ENCODE measurements at regions not wholly inside any gene's neighbourhood (a gene's known extent, or its start where the extent isn't known, plus 50 kb on each side); places are given as distances from the start of the nearest gene placed in this dataset.
"Not testable (repeated sequence)": the region's sequence is repeated elsewhere in the genome, so short reads cannot be mapped to it uniquely, and the experiment has no call there.

- no peak for DNase-seq (ENCODE audit: low read depth)
These were observed 280.3 kb downstream of the BCAT1 start for GRCh38 chr12:24668563-24668962.

- no peak for DNase-seq (ENCODE audit: low read depth)
These were observed 284.6 kb downstream of the BCAT1 start for GRCh38 chr12:24664161-24664880.

- peak; percentile 38 for DNase-seq (ENCODE audit: low read depth)
These were observed 287.2 kb downstream of the BCAT1 start for GRCh38 chr12:24661657-24662096.

- no peak for DNase-seq (ENCODE audit: low read depth)
These were observed 289.9 kb downstream of the BCAT1 start for GRCh38 chr12:24659016-24659415.

GRCh38 chr12:24654344-24654743, 294.6 kb downstream of the BCAT1 start:
- DNase-seq (ENCODE audit: low read depth) = not testable (repeated sequence)

GRCh38 chr12:24649634-24650033, 299.3 kb downstream of the BCAT1 start:
- no peak for DNase-seq (ENCODE audit: low read depth)

GRCh38 chr12:24649209-24649608, 299.7 kb downstream of the BCAT1 start:
- DNase-seq (ENCODE audit: low read depth) = no peak

- no peak for DNase-seq (ENCODE audit: low read depth)
These were observed 303.6 kb downstream of the BCAT1 start for GRCh38 chr12:24645254-24645653.

GRCh38 chr12:24643120-24644119, 305.5 kb downstream of the BCAT1 start:
- DNase-seq (ENCODE audit: low read depth) = no peak

GRCh38 chr12:24639641-24640040, 309.3 kb downstream of the BCAT1 start:
- no peak for DNase-seq (ENCODE audit: low read depth)

GRCh38 chr12:24632466-24632865, 316.4 kb downstream of the BCAT1 start:
- DNase-seq (ENCODE audit: low read depth) = no peak

- DNase-seq (ENCODE audit: low read depth) = no peak
These were observed 317.1 kb downstream of the BCAT1 start for GRCh38 chr12:24631676-24632426.

GRCh38 chr12:24630856-24631255, 318.0 kb downstream of the BCAT1 start:
- no peak for DNase-seq (ENCODE audit: low read depth)

- no peak for DNase-seq (ENCODE audit: low read depth)
These were observed 318.5 kb downstream of the BCAT1 start for GRCh38 chr12:24630446-24630845.

GRCh38 chr12:24625103-24625502, 323.8 kb downstream of the BCAT1 start:
- DNase-seq (ENCODE audit: low read depth) = no peak

- not testable (repeated sequence) for DNase-seq (ENCODE audit: low read depth)
These were observed 328.9 kb downstream of the BCAT1 start for GRCh38 chr12:24619954-24620353.

GRCh38 chr12:24617471-24617870, 331.4 kb downstream of the BCAT1 start:
- DNase-seq (ENCODE audit: low read depth) = no peak

- peak; percentile 62 for DNase-seq (ENCODE audit: low read depth)
These were observed 332.9 kb downstream of the BCAT1 start for GRCh38 chr12:24615967-24616411.

- no peak for DNase-seq (ENCODE audit: low read depth)
These were observed 340.1 kb downstream of the BCAT1 start for GRCh38 chr12:24608637-24609285.

GRCh38 chr12:24608108-24608507, 340.8 kb downstream of the BCAT1 start:
- DNase-seq (ENCODE audit: low read depth) = no peak

GRCh38 chr12:24605916-24606315, 343.0 kb downstream of the BCAT1 start:
- DNase-seq (ENCODE audit: low read depth) = no peak

GRCh38 chr12:24605466-24605865, 343.4 kb downstream of the BCAT1 start:
- DNase-seq (ENCODE audit: low read depth) = no peak
